SK-N-SH (cell line): ENCODE measurements at regions not wholly inside any gene's neighbourhood (a gene's known extent, or its start where the extent isn't known, plus 50 kb on each side); places are given as distances from the start of the nearest gene placed in this dataset.

Experiments used
- POLR2AphosphoS5 ChIP-seq: IDR thresholded peaks from 2 replicates; pipeline ENCODE4 v1.6.1; 2012; ENCODE audit warnings: low read depth, low read length
- SIN3A ChIP-seq: IDR thresholded peaks from 2 replicates; pipeline ENCODE4 v1.6.1; 2012; ENCODE audit warnings: low read depth, mild to moderate bottlenecking, low read length, moderate library complexity, borderline replicate concordance
- YY1 ChIP-seq: IDR thresholded peaks from 2 replicates; pipeline ENCODE4 v1.4.0; 2012; ENCODE audit warnings: low read depth, mild to moderate bottlenecking
- TF ChIP-seq, protein P1 (sequence below): fragments of 200-600 bp; sonication (generic); IDR thresholded peaks from 2 replicates; pipeline ENCODE4 v1.6.1; 2017; ENCODE audit warnings: antibody characterized with exemption, mild to moderate bottlenecking, moderate library complexity
- TF ChIP-seq, protein P2 (sequence below): IDR thresholded peaks from 2 replicates; pipeline ENCODE4 v1.4.0; 2012; ENCODE audit warnings: low read depth, borderline replicate concordance

- no peak for TF ChIP-seq YY1
- TF ChIP-seq, protein P1, sequence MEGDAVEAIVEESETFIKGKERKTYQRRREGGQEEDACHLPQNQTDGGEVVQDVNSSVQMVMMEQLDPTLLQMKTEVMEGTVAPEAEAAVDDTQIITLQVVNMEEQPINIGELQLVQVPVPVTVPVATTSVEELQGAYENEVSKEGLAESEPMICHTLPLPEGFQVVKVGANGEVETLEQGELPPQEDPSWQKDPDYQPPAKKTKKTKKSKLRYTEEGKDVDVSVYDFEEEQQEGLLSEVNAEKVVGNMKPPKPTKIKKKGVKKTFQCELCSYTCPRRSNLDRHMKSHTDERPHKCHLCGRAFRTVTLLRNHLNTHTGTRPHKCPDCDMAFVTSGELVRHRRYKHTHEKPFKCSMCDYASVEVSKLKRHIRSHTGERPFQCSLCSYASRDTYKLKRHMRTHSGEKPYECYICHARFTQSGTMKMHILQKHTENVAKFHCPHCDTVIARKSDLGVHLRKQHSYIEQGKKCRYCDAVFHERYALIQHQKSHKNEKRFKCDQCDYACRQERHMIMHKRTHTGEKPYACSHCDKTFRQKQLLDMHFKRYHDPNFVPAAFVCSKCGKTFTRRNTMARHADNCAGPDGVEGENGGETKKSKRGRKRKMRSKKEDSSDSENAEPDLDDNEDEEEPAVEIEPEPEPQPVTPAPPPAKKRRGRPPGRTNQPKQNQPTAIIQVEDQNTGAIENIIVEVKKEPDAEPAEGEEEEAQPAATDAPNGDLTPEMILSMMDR = no peak
- no peak for TF ChIP-seq SIN3A
- TF ChIP-seq, protein P2, sequence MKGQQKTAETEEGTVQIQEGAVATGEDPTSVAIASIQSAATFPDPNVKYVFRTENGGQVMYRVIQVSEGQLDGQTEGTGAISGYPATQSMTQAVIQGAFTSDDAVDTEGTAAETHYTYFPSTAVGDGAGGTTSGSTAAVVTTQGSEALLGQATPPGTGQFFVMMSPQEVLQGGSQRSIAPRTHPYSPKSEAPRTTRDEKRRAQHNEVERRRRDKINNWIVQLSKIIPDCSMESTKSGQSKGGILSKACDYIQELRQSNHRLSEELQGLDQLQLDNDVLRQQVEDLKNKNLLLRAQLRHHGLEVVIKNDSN = no peak
- TF ChIP-seq POLR2AphosphoS5 = no peak
These were observed 238.4 kb downstream of the IRS2 start for GRCh38 chr13:109547942-109548341.
